Brain microvascular endothelial cell (primary cell): ENCODE measurements at regions not wholly inside any gene's neighbourhood (a gene's known extent, or its start where the extent isn't known, plus 50 kb on each side); places are given as distances from the start of the nearest gene placed in this dataset.

ENCODE experiments used
- DNase-seq: peaks from one replicate; pipeline ENCODE4 v3.0.0-alpha.2; 2020
- H3K27ac ChIP-seq: fragments of 250-450 bp; sonication (Bioruptor Pico); 2 replicates; pipeline ENCODE4 v1.5.1; 2020; ENCODE audit warnings: mild to moderate bottlenecking, moderate library complexity
- H3K27me3 ChIP-seq: fragments of 250-450 bp; sonication (Bioruptor Pico); replicated peaks from 2 replicates; pipeline ENCODE4 v1.5.1; 2020; ENCODE audit warnings: mild to moderate bottlenecking
- H3K36me3 ChIP-seq: fragments of 250-450 bp; sonication (Bioruptor Pico); replicated peaks from 2 replicates; pipeline ENCODE4 v1.5.1; 2020; ENCODE audit warnings: mild to moderate bottlenecking
- H3K4me3 ChIP-seq: 2 replicates; pipeline ENCODE4 v1.5.1; 2011; ENCODE audit warnings: low read depth, mild to moderate bottlenecking, control low read depth, low read length, moderate library complexity
- in situ Hi-C: cut with HindIII; loops from 2 replicates; pipeline ENCODE4 v1.10.0; 2017; ENCODE audit warnings: low sequenced_read_pairs, low pct_ligation_motif_present
- TF ChIP-seq, protein P1 (sequence below): IDR thresholded peaks from 2 replicates; pipeline ENCODE4 v1.5.1; 2011; ENCODE audit warnings: low read depth, mild to moderate bottlenecking, moderate library complexity, low read length, control low read depth, inconsistent platforms; ENCODE audit errors: missing control alignments

DNA sequence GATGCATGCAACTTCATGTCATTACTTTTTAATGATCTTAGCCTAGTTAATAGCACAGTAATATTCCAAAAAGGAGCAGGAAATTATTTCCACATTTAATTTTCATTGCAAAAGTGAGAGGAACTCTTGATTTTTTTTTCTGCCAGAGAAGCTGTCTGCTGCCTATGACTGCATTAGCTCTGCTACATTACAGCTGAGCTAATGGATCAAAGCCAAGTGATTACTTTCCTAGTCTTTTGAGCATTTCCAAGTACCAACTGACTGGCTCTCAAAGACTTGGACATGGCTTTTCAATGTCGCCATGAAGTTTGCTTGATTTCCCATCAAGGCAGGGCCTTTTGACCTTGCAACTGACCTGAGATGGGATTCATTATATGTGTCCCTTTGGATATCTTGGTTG is 356.6 kb upstream of the XYLT1 start:
- Histone ChIP-seq H3K27me3 (no peaks in the 10 kb centered on the region), H3K36me3 (no peaks in the 10 kb centered on the region), H3K27ac (peak overlapping the region; percentile 57), H3K4me3 (no peak overlapping the region)
- in situ Hi-C loops: no loop called here
- DNase-seq: peak; percentile 30
- TF ChIP-seq, protein P1, sequence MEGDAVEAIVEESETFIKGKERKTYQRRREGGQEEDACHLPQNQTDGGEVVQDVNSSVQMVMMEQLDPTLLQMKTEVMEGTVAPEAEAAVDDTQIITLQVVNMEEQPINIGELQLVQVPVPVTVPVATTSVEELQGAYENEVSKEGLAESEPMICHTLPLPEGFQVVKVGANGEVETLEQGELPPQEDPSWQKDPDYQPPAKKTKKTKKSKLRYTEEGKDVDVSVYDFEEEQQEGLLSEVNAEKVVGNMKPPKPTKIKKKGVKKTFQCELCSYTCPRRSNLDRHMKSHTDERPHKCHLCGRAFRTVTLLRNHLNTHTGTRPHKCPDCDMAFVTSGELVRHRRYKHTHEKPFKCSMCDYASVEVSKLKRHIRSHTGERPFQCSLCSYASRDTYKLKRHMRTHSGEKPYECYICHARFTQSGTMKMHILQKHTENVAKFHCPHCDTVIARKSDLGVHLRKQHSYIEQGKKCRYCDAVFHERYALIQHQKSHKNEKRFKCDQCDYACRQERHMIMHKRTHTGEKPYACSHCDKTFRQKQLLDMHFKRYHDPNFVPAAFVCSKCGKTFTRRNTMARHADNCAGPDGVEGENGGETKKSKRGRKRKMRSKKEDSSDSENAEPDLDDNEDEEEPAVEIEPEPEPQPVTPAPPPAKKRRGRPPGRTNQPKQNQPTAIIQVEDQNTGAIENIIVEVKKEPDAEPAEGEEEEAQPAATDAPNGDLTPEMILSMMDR: no peak

DNA sequence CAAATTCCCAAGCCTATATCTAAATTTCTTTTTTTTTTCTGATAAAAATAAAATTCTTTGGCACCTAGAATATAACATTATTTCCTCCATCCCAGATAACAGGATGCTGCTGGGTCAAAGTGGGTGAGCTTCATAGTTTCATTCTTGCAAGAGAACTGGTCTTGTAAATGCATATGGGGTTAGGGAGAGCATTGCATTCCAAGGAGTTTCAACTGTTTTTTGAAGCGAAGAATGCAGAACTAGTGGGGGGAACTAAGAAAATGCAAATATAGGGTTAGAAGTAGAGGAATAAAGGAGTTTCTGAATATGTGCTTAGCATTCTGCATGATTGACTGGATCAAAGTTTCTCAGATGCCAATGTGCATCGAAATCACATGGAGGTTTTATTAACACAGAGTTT is 347.2 kb upstream of the XYLT1 start:
- Histone ChIP-seq H3K36me3 (no peaks in the 10 kb centered on the region), H3K27ac (no peak overlapping the region), H3K27me3 (no peaks in the 10 kb centered on the region), H3K4me3 (no peak overlapping the region)
- no peak for DNase-seq
- in situ Hi-C loops: no loop called here
- TF ChIP-seq, protein P1: no peak

DNA sequence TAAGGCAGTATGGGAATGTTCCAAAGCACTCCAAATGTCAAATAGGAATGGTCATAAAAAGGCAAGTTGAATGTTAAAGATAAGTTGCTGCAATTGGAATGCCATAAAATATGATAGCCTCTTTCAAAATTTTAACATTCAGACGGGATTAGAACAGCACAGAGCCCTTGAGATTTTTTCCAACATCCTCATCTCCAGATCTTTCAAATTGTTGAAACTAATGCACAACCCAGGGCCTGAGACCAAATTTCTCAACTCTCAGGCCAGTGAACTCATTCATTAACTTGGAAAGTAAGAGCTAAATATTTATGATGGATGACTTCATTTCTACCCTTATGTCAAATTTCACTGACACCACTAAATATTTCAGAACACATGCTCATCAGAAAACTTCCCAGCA is 346.5 kb upstream of the XYLT1 start:
- no peak overlapping the region for H3K4me3 ChIP-seq
- TF ChIP-seq, protein P1: no peak
- no peak for DNase-seq
- H3K27me3 ChIP-seq: no peaks in the 10 kb centered on the region
- H3K36me3 ChIP-seq: no peaks in the 10 kb centered on the region
- no peak overlapping the region for H3K27ac ChIP-seq
- in situ Hi-C loops: no loop called here

DNA sequence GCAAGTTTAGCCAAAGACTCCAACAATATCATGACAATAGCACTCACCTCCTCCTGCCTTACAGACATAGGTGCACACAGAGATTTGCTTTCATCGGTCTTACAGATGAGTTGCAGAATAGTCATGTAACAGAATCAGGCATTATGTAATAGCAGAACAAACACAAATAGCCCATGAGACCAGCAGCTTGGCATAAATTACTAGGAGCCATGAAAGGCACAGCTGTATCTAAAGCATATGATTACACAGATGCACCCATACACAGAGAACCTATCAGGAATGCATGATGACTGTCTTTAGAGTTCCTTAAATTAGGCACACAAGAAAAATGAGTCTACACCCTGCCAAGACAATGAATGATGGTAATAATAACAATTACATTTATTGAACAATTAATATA is 342.0 kb upstream of the XYLT1 start:
- in situ Hi-C loops: no loop called here
- H3K27me3 ChIP-seq: no peaks in the 10 kb centered on the region
- TF ChIP-seq, protein P1: no peak
- no peak for DNase-seq
- no peak overlapping the region for H3K4me3 ChIP-seq
- no peaks in the 10 kb centered on the region for H3K36me3 ChIP-seq
- H3K27ac ChIP-seq: no peak overlapping the region

DNA sequence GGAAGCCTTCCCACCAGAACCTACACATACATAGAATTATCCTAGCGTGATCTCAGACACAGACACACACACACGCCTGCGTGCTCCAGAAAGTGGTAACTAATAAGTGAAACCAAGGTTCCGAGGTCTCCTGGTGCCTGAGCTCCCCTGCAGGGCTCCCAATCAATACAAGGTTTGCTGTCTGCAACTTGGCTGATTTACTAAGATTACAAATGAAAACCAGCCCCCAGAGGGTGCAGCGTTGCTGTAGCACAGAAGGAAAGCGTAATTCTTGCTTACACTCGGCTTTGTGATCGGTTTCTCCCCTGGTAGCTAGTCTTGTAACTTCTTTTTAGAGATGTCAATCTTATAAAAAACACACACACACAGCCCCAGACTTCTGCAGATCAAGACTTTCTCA is 334.1 kb upstream of the XYLT1 start:
- H3K27me3 ChIP-seq: no peaks in the 10 kb centered on the region
- no peak overlapping the region for H3K4me3 ChIP-seq
- H3K27ac ChIP-seq: no peak overlapping the region
- TF ChIP-seq, protein P1: no peak
- in situ Hi-C loops: no loop called here
- no peaks in the 10 kb centered on the region for H3K36me3 ChIP-seq
- no peak for DNase-seq

DNA sequence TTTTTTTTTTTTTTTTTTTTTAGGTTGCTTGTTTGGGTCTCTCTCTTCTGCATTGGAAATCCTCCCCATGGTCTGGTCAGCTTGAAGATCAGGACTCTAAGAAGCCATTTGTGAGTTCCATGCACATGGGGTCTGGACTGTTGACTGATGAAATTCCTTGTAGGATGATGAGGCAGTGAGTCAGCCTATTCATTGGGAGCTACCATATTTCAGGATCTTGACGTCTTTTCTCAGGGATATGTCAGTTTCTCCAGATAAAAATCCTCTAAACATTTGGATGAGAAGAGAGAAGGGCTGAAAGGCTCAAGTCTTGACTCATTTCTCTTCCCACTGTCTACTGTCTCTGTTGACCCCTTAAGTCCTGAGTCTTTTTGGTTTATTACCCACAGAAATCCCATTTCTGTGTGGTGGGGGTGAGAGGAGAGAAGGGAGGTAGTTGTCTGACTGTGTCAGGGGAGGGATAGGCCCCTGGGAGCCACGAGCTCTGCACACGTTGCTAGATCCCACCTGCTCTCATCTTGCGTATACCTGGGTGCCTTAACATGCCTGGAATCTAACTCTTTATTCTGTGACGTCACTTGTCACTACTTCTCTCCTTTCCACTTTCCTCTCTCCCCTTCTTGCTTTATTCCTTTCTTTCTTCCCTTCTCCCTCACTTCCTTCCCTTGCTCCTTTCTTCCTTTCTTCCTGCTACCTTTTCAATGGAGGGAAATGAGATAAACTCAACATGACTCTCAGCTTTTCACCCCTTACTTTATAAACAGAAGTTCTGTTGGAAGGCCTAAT is 333.1 kb upstream of the XYLT1 start:
- DNase-seq: peak; percentile 74

More for the DNA sequence above, 333.1 kb upstream of the XYLT1 start:
- no peaks in the 10 kb centered on the region for H3K27me3 ChIP-seq
- TF ChIP-seq, protein P1: no peak
- no peak overlapping the region for H3K4me3 ChIP-seq
- no peaks in the 10 kb centered on the region for H3K36me3 ChIP-seq
- H3K27ac ChIP-seq: peak overlapping the region; percentile 11
- in situ Hi-C loops: no loop called here
